NT2/D1 (cell line): ENCODE measurements at regions not wholly inside any gene's neighbourhood (a gene's known extent, or its start where the extent isn't known, plus 50 kb on each side); places are given as distances from the start of the nearest gene placed in this dataset.

Source experiments
- DNase-seq: peaks from one replicate; pipeline ENCODE4 v3.0.0-alpha.2; 2011; ENCODE audit warnings: low read depth, low spot score
- H3K27me3 ChIP-seq: 2 replicates; pipeline ENCODE4 v1.6.0; 2011; ENCODE audit warnings: mild to moderate bottlenecking; ENCODE audit not compliant: insufficient read length, insufficient read depth
- H3K36me3 ChIP-seq: 2 replicates; pipeline ENCODE4 v1.6.1; 2011; ENCODE audit warnings: mild to moderate bottlenecking, low read length, mixed read lengths; ENCODE audit not compliant: insufficient read depth, insufficient read length
- H3K4me1 ChIP-seq: 2 replicates; pipeline ENCODE4 v1.5.1; 2011; ENCODE audit not compliant: insufficient read depth, insufficient read length
- H3K4me3 ChIP-seq: 2 replicates; pipeline ENCODE4 v1.5.1; 2011; ENCODE audit warnings: low read depth; ENCODE audit not compliant: insufficient read length
- H3K9ac ChIP-seq: 2 replicates; pipeline ENCODE4 v1.6.0; 2011; ENCODE audit warnings: low read depth; ENCODE audit not compliant: insufficient read length
- H3K9me3 ChIP-seq: 2 replicates; pipeline ENCODE4 v1.5.1; 2011; ENCODE audit warnings: mild to moderate bottlenecking, low read length; ENCODE audit not compliant: insufficient read depth
- SUZ12 ChIP-seq: IDR thresholded peaks from 2 replicates; pipeline ENCODE4 v1.6.1; 2011; ENCODE audit not compliant: insufficient read length, insufficient read depth; ENCODE audit errors: extremely low read depth
- YY1 ChIP-seq: IDR thresholded peaks from 2 replicates; pipeline ENCODE4 v1.6.1; 2011; ENCODE audit not compliant: insufficient read length, insufficient read depth
- ZNF274 ChIP-seq: IDR thresholded peaks from 2 replicates; pipeline ENCODE4 v1.6.1; 2011; ENCODE audit warnings: mild to moderate bottlenecking, low read depth, low read length

GRCh38 chr17:70912716-70913485, 743.6 kb downstream of the KCNJ2 start:
- no peak overlapping the region for H3K4me3 ChIP-seq
- TF ChIP-seq YY1, result no peak
- no peak for TF ChIP-seq SUZ12
- TF ChIP-seq ZNF274, result no peak
- peaks cover 9% of the 10 kb centered on the region; the same call in 1 of the 2 replicates for H3K9me3 ChIP-seq
- H3K4me1 ChIP-seq, result no peaks in the 10 kb centered on the region
- H3K27me3 ChIP-seq, result no peaks in the 10 kb centered on the region
- no peaks in the 10 kb centered on the region for H3K36me3 ChIP-seq
- no peak for DNase-seq
- no peak overlapping the region for H3K9ac ChIP-seq

GRCh38 chr17:70916469-70916868, 747.1 kb downstream of the KCNJ2 start:
- no peak for DNase-seq
- no peak overlapping the region for H3K4me3 ChIP-seq
- H3K36me3 ChIP-seq, result no peaks in the 10 kb centered on the region
- H3K27me3 ChIP-seq, result no peaks in the 10 kb centered on the region
- H3K9ac ChIP-seq, result no peak overlapping the region
- peaks cover 23% of the 10 kb centered on the region; the same call in 1 of the 2 replicates for H3K9me3 ChIP-seq
- H3K4me1 ChIP-seq, result no peaks in the 10 kb centered on the region
- TF ChIP-seq ZNF274 (no peak), YY1 (no peak), SUZ12 (no peak)

GRCh38 chr17:70919241-70919640, 749.9 kb downstream of the KCNJ2 start:
- Histone ChIP-seq H3K9me3 (peaks cover 23% of the 10 kb centered on the region; the same call in 1 of the 2 replicates), H3K27me3 (no peaks in the 10 kb centered on the region), H3K4me3 (no peak overlapping the region), H3K9ac (no peak overlapping the region), H3K4me1 (no peaks in the 10 kb centered on the region), H3K36me3 (no peaks in the 10 kb centered on the region)
- no peak for DNase-seq
- TF ChIP-seq YY1, result no peak

- Histone ChIP-seq H3K27me3 (no peaks in the 10 kb centered on the region), H3K36me3 (no peaks in the 10 kb centered on the region), H3K9me3 (peaks cover 23% of the 10 kb centered on the region; the same call in 1 of the 2 replicates), H3K4me1 (no peaks in the 10 kb centered on the region), H3K9ac (no peak overlapping the region), H3K4me3 (no peak overlapping the region)
- DNase-seq, result no peak
- TF ChIP-seq SUZ12, result no peak
- TF ChIP-seq YY1, result no peak
- no peak for TF ChIP-seq ZNF274
These were observed 751.1 kb downstream of the KCNJ2 start for GRCh38 chr17:70920416-70920815.

- Histone ChIP-seq H3K9me3 (peaks cover 17% of the 10 kb centered on the region; the same call in 1 of the 2 replicates), H3K4me1 (no peaks in the 10 kb centered on the region), H3K9ac (no peak overlapping the region), H3K36me3 (no peaks in the 10 kb centered on the region), H3K4me3 (no peak overlapping the region), H3K27me3 (no peaks in the 10 kb centered on the region)
- no peak for TF ChIP-seq ZNF274
- DNase-seq, result no peak
These were observed 752.9 kb downstream of the KCNJ2 start for GRCh38 chr17:70922268-70922667.

- peaks cover under 1% of the 10 kb centered on the region; the same call in 1 of the 2 replicates for H3K9me3 ChIP-seq
- no peaks in the 10 kb centered on the region for H3K36me3 ChIP-seq
- TF ChIP-seq ZNF274, result no peak
- no peak for TF ChIP-seq SUZ12
- TF ChIP-seq YY1, result no peak
- H3K9ac ChIP-seq, result no peak overlapping the region
- no peaks in the 10 kb centered on the region for H3K4me1 ChIP-seq
- no peak for DNase-seq
- H3K27me3 ChIP-seq, result no peaks in the 10 kb centered on the region
- H3K4me3 ChIP-seq, result no peak overlapping the region
These were observed 755.4 kb downstream of the KCNJ2 start for GRCh38 chr17:70924776-70925175.

GRCh38 chr17:70929226-70929625, 759.9 kb downstream of the KCNJ2 start:
- Histone ChIP-seq H3K4me3 (no peak overlapping the region), H3K9ac (no peak overlapping the region), H3K27me3 (no peaks in the 10 kb centered on the region), H3K4me1 (no peaks in the 10 kb centered on the region), H3K36me3 (no peaks in the 10 kb centered on the region), H3K9me3 (no peaks in the 10 kb centered on the region)
- TF ChIP-seq YY1 (no peak), SUZ12 (no peak), ZNF274 (no peak)
- DNase-seq, result no peak

- no peak for DNase-seq
- H3K4me3 ChIP-seq, result no peak overlapping the region
- no peaks in the 10 kb centered on the region for H3K36me3 ChIP-seq
- H3K27me3 ChIP-seq, result no peaks in the 10 kb centered on the region
- H3K9ac ChIP-seq, result no peak overlapping the region
- TF ChIP-seq SUZ12 (no peak), ZNF274 (no peak), YY1 (no peak)
- H3K4me1 ChIP-seq, result no peaks in the 10 kb centered on the region
- no peaks in the 10 kb centered on the region for H3K9me3 ChIP-seq
These were observed 764.9 kb downstream of the KCNJ2 start for GRCh38 chr17:70934231-70934630.
